ENCODE measurements at regions not wholly inside any gene's neighbourhood (a gene's known extent, or its start where the extent isn't known, plus 50 kb on each side); places are given as distances from the start of the nearest gene placed in this dataset.
"Not testable (repeated sequence)": the region's sequence is repeated elsewhere in the genome, so short reads cannot be mapped to it uniquely, and the experiment has no call there.

GRCh38 chr6:7025861-7026260 lies 81.9 kb upstream of the RREB1 start:
- DNase-seq: peak; percentile 18 to 80
- TF ChIP-seq POLR2A (IDR thresholded peaks at IDR 0.05; ENCODE audit: low read length) (no peak), GATA1 (IDR thresholded peaks at IDR 0.05; ENCODE audit: low read depth, low read length) (no peak)

GRCh38 chr6:7028963-7029362 lies 78.8 kb upstream of the RREB1 start:
- not testable (repeated sequence) for DNase-seq

- DNase-seq: not testable (repeated sequence)
These were observed 76.8 kb upstream of the RREB1 start for GRCh38 chr6:7030968-7031367.

DNA sequence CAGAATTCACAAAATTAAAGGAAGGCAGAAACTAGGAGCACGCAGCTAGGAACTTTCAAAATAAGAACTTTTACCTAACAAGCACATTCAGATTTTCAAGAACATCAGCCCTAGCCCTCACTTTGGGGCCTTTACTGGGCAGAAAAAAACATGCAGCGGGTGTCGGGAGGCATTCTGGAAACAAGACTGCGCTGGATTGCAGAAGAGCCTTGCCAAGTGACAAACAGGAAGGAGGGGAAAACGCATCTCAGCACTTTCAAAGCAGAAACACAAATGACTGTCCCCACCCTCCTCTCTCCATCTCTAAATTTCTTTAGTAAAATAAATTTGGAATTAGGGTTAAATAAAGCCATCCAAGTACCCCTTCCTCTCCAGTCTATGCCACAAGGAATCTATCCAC lies 74.6 kb upstream of the RREB1 start:
- DNase-seq: no peak
- TF ChIP-seq POLR2A (IDR thresholded peaks at IDR 0.05; ENCODE audit: low read length) (no peak), GATA1 (IDR thresholded peaks at IDR 0.05; ENCODE audit: low read depth, low read length) (no peak)

- TF ChIP-seq POLR2A (IDR thresholded peaks at IDR 0.05; ENCODE audit: low read length) (no peak), GATA1 (IDR thresholded peaks at IDR 0.05; ENCODE audit: low read depth, low read length) (no peak)
These were observed 73.7 kb upstream of the RREB1 start for GRCh38 chr6:7034055-7034454.

DNA sequence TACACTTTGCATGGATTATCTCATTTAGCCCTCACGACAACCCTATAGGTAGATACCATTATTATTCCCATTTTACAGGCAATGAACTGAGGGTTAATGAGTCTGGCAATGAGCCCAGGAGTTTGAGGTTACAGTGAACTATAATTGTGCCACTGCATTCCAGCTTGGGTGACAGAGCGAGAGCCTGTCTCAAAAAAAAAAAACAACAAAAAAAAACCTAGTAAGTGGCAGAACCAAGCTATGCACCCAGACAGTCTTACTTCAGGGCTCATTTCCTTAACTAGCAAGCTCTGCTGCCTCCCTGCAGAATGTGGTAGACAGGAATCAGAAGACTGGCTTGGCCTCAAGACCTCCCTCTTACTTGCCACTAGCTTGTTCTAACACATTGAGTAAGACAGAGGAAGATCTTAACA lies 71.9 kb upstream of the RREB1 start:
- no peak for DNase-seq
- TF ChIP-seq GATA1 (IDR thresholded peaks at IDR 0.05; ENCODE audit: low read depth, low read length): no peak
- TF ChIP-seq POLR2A (IDR thresholded peaks at IDR 0.05; ENCODE audit: low read length): no peak

More at GRCh38 chr6:7034055-7034454, 73.7 kb upstream of the RREB1 start:
- no peak for DNase-seq

DNA sequence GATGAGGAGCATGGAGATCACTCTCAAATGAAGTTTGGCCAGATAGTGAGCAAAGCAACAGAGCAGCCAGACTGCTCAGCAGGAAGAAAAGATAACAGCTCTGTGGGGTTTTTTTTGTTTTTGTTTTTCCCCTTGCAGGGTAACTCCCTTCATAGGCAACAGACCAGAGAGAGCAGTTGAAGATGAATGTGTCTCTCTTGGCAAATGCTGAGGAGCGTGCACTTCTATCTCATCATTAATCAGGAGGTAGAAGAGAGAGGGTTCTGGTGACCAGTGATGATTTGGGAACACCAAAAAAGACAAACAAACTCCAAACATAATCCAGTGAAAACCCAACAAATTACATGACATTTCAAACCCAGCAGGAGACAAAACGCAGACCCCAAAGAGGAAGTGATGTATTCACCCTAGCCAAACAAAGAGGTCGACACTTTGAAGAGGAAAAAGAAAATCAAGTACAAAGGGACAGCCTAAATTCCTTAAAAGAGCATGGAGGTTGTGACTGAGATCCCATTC lies 66.2 kb upstream of the RREB1 start:
- TF ChIP-seq POLR2A (IDR thresholded peaks at IDR 0.05; ENCODE audit: low read length): peak; percentile 52
- no peak for TF ChIP-seq GATA1 (IDR thresholded peaks at IDR 0.05; ENCODE audit: low read depth, low read length)
- peak; percentile 74 to 88 for DNase-seq

DNA sequence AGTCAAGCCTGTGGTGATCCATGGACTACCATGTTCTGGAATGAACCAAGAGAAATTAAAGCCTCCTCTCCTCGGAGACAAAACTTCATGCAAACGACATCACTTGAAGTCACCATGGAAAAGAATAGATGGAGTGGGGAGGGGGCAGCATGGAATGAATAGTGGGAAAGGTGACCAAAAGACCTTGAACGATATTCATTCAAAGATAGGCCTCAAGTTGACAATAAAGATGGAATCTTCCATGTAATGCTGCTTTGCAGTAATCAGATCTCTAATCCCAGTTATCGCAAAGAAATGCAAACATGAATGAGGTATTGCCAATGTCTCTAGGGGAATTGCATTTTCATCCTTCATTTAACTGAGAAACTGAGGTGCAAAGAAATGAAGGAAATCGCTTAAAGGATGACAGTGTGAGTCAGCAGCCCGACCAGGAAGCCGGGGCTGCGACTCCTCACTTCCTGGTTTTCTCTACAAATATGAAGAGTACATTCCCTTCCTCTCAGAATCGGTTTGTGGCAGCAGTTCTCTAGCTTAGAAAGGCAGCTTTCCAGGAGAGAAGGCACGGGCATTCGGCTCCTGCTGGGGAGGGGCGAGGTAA lies 65.6 kb upstream of the RREB1 start:
- TF ChIP-seq GATA1 (IDR thresholded peaks at IDR 0.05; ENCODE audit: low read depth, low read length): no peak
- TF ChIP-seq POLR2A (IDR thresholded peaks at IDR 0.05; ENCODE audit: low read length): no peak
- peak in 1 of 2 experiments; percentile 25 for DNase-seq

- TF ChIP-seq GATA1 (IDR thresholded peaks at IDR 0.05; ENCODE audit: low read depth, low read length): no peak
- no peak for TF ChIP-seq POLR2A (IDR thresholded peaks at IDR 0.05; ENCODE audit: low read length)
- peak; percentile 23 to 46 for DNase-seq
These were observed 64.9 kb upstream of the RREB1 start for GRCh38 chr6:7042654-7043545.

GRCh38 chr6:7045331-7045730 lies 62.4 kb upstream of the RREB1 start:
- TF ChIP-seq POLR2A (IDR thresholded peaks at IDR 0.05; ENCODE audit: low read length) (no peak), GATA1 (IDR thresholded peaks at IDR 0.05; ENCODE audit: low read depth, low read length) (no peak)
- DNase-seq: no peak

DNA sequence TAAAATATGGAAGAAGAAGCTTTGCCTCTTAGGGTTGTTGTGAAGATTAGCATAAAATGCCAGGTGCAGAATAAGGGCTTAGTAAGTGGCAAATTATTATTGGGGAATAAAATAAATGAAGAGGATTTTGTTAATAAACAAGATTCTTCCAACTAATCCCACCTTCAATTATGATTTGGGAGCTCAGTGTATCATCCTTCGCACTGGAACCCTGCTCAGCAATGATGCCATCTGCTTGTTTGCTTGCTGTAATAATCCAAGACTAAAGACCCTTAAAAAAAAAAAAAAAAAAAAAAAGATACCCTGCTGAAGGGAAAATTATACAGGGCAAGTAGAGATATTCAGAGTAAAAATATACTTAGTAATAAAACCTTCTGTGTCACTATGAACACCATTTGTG lies 62.0 kb upstream of the RREB1 start:
- TF ChIP-seq POLR2A (IDR thresholded peaks at IDR 0.05; ENCODE audit: low read length): no peak
- no peak for TF ChIP-seq GATA1 (IDR thresholded peaks at IDR 0.05; ENCODE audit: low read depth, low read length)
- DNase-seq: no peak

GRCh38 chr6:7047128-7047527 lies 60.6 kb upstream of the RREB1 start:
- no peak for DNase-seq
- TF ChIP-seq POLR2A (IDR thresholded peaks at IDR 0.05; ENCODE audit: low read length) (no peak), GATA1 (IDR thresholded peaks at IDR 0.05; ENCODE audit: low read depth, low read length) (no peak)

DNA sequence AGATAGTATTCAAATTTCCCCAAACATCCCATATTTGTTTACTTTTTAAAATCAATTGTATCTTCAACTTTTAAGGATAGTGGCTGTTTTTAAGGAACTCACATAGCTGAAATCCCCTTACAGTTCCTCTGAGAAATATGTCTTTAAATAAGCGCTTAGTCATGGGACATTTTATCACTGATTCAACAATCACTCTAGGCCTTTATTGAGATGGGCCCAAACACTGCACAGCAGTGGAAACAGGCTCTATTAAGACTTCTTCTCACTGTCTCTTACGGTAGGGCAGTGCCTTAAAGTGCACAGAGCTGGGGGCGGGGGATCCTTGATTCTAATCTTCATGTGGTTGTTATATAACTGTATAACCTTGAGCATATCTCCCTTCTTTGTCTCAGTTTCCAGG lies 59.8 kb upstream of the RREB1 start:
- DNase-seq: peak; percentile 64 to 79
- TF ChIP-seq GATA1 (IDR thresholded peaks at IDR 0.05; ENCODE audit: low read depth, low read length) (no peak), POLR2A (IDR thresholded peaks at IDR 0.05; ENCODE audit: low read length) (no peak)

DNA sequence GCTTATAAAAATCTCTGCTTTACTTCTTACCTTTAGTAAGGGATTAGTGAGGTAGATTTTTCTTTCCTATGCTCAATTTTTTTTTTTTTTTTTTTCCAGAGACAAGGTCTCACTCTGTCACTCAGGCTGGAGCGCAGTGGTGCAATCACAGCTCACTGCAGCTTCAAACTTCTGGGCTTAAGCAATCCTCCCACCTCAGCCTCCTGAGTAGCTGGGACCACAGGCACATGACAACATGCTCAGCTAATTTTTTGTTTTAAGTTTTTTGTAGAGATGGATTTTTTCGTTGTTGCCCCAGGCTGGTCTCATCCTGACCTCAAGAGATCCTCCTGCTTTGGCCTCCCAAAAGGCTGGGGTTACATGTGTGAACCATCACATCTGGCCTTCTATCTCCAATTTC lies 58.9 kb upstream of the RREB1 start:
- no peak for TF ChIP-seq GATA1 (IDR thresholded peaks at IDR 0.05; ENCODE audit: low read depth, low read length)
- TF ChIP-seq POLR2A (IDR thresholded peaks at IDR 0.05; ENCODE audit: low read length): no peak
- DNase-seq: no peak

GRCh38 chr6:7050004-7050403 lies 57.8 kb upstream of the RREB1 start:
- TF ChIP-seq GATA1 (IDR thresholded peaks at IDR 0.05; ENCODE audit: low read depth, low read length) (no peak), POLR2A (IDR thresholded peaks at IDR 0.05; ENCODE audit: low read length) (no peak)
- no peak for DNase-seq
